A673 (cell line): ENCODE measurements at regions not wholly inside any gene's neighbourhood (a gene's known extent, or its start where the extent isn't known, plus 50 kb on each side); places are given as distances from the start of the nearest gene placed in this dataset.

Source experiments
- BruUV-seq: library from RNA; stranded (reverse); fragments of 400-500 nt; replicated peaks from 2 replicates; lab custom pipeline; 2021; lab: Mats Ljungman, UMichigan
- CTCF ChIA-PET: fragments of 300-600 bp; sonication (Branson Sonifier 250); formaldehyde crosslinking; loops from one replicate; lab custom pipeline; 2022; ENCODE audit warnings: antibody characterized with exemption; lab: Charles Lee
- POLR2A ChIA-PET: fragments of 300-600 bp; sonication (Branson Sonifier 250); formaldehyde crosslinking; loops from one replicate; lab custom pipeline; 2022; ENCODE audit warnings: antibody characterized with exemption; ENCODE audit not compliant: low non-redundant PET; lab: Charles Lee
- DNase-seq: peaks from one replicate; pipeline ENCODE4 v3.0.0-alpha.2; 2015; ENCODE audit warnings: low spot score
- H3K27ac ChIP-seq: fragments of 200-600 bp; sonication (generic); 2 replicates; pipeline ENCODE4 v1.5.1; 2016; ENCODE audit warnings: mixed run types, low read depth, mild to moderate bottlenecking, mixed read lengths, antibody characterized with exemption, low read length; ENCODE audit not compliant: poor library complexity, severe bottlenecking
- H3K27me3 ChIP-seq: fragments of 200-600 bp; sonication (generic); replicated peaks from 2 replicates; pipeline ENCODE4 v1.6.1; 2017; ENCODE audit warnings: mixed run types, low read depth, mild to moderate bottlenecking, mixed read lengths, antibody characterized with exemption, low read length; ENCODE audit not compliant: insufficient read depth, poor library complexity
- H3K36me3 ChIP-seq: fragments of 200-600 bp; sonication (generic); 2 replicates; pipeline ENCODE4 v1.6.1; 2016; ENCODE audit warnings: mixed run types, mild to moderate bottlenecking, mixed read lengths, antibody characterized with exemption, low read length; ENCODE audit not compliant: insufficient read depth, poor library complexity, severe bottlenecking
- H3K4me1 ChIP-seq: fragments of 200-600 bp; sonication (generic); 2 replicates; pipeline ENCODE4 v1.6.1; 2017; ENCODE audit warnings: mixed run types, mild to moderate bottlenecking, mixed read lengths, antibody characterized with exemption, low read length; ENCODE audit not compliant: insufficient read depth, poor library complexity, severe bottlenecking
- H3K4me3 ChIP-seq: fragments of 200-600 bp; sonication (generic); 2 replicates; pipeline ENCODE4 v1.5.1; 2016; ENCODE audit warnings: low read depth, mixed run types, mild to moderate bottlenecking, mixed read lengths, low read length; ENCODE audit not compliant: poor library complexity, severe bottlenecking
- H3K9me3 ChIP-seq: fragments of 200-600 bp; sonication (generic); 2 replicates; pipeline ENCODE4 v1.6.1; 2016; ENCODE audit warnings: mixed run types, low read depth, mild to moderate bottlenecking, mixed read lengths, antibody characterized with exemption, low read length; ENCODE audit not compliant: poor library complexity, severe bottlenecking
- EZH2 ChIP-seq: fragments of 200-600 bp; sonication (generic); IDR thresholded peaks from 2 replicates; pipeline ENCODE4 v1.6.1; 2017; ENCODE audit warnings: borderline replicate concordance, low read depth, mild to moderate bottlenecking, mixed read lengths, antibody characterized with exemption, low read length; ENCODE audit not compliant: poor library complexity, severe bottlenecking
- intact Hi-C: fragments of 100-400 bp; cut with micrococcal nuclease; formaldehyde crosslinking; loops from one replicate; pipeline ENCODE4 v1.10.0; 2022; ENCODE audit not compliant: unreplicated experiment
- TF ChIP-seq, protein P1 (sequence below): fragments of 300-800, 200-600 bp; sonication (generic); conservative IDR thresholded peaks from 2 replicates; pipeline ENCODE4 v1.5.1; 2017; ENCODE audit warnings: low read depth, mild to moderate bottlenecking, antibody characterized with exemption, low read length, moderate library complexity, mixed read lengths

DNA sequence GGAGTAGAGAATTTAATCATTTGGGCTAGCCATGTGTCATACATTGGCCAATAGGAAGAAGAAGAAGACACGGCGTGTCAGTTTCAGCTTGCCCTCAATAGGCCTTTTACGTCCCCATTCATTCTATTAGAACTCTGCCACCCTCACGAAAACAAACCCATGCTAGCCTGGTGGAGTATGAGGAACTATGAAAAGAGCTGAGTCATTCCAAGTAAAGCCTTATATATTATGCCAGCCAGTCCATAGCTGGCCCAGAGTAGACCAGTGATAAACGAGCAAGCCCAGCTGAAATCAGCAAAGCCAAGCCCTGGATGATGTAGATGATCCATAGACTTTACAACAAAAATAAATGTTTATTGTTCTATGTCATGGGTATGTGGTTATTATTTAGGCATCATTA lies 895.1 kb downstream of the TLE1 start:
- CTCF ChIA-PET: no interaction called here
- POLR2A ChIA-PET: no interaction called here
- no TSS peak for BruUV-seq
- DNase-seq: no peak
- Histone ChIP-seq H3K9me3 (no peaks in the 10 kb centered on the region), H3K4me3 (no peak overlapping the region), H3K27me3 (no peaks in the 10 kb centered on the region), H3K27ac (no peak overlapping the region), H3K36me3 (no peaks in the 10 kb centered on the region), H3K4me1 (peaks cover 20% of the 10 kb centered on the region)
- intact Hi-C loops: no loop called here
- TF ChIP-seq, protein P1, sequence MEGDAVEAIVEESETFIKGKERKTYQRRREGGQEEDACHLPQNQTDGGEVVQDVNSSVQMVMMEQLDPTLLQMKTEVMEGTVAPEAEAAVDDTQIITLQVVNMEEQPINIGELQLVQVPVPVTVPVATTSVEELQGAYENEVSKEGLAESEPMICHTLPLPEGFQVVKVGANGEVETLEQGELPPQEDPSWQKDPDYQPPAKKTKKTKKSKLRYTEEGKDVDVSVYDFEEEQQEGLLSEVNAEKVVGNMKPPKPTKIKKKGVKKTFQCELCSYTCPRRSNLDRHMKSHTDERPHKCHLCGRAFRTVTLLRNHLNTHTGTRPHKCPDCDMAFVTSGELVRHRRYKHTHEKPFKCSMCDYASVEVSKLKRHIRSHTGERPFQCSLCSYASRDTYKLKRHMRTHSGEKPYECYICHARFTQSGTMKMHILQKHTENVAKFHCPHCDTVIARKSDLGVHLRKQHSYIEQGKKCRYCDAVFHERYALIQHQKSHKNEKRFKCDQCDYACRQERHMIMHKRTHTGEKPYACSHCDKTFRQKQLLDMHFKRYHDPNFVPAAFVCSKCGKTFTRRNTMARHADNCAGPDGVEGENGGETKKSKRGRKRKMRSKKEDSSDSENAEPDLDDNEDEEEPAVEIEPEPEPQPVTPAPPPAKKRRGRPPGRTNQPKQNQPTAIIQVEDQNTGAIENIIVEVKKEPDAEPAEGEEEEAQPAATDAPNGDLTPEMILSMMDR: no peak
- no peak for TF ChIP-seq EZH2

DNA sequence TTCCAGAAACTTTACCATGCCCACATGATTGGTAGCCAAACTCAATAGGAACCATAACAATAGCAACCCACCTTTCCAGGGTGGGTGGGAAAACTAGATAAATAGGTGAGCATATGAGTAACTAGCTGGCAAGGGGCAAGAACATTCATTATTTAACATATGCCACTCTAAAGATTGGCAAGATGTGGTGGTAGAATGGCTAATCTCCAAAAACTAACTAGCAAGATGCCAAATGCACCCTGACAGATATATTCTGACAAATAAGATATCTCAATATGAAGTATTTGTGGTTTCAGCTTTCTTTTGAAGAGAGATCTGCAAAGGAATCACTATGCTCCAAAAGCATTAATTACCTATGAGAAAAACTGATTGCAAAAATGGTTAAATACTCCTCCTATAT lies 895.6 kb downstream of the TLE1 start:
- intact Hi-C loops: no loop called here
- TF ChIP-seq EZH2: no peak
- TF ChIP-seq, protein P1: no peak
- no TSS peak for BruUV-seq
- DNase-seq: no peak
- Histone ChIP-seq H3K36me3 (no peaks in the 10 kb centered on the region), H3K9me3 (no peaks in the 10 kb centered on the region), H3K4me3 (no peak overlapping the region), H3K27ac (no peak overlapping the region), H3K27me3 (no peaks in the 10 kb centered on the region), H3K4me1 (peaks cover 15% of the 10 kb centered on the region)
- POLR2A ChIA-PET: no interaction called here
- CTCF ChIA-PET: no interaction called here

DNA sequence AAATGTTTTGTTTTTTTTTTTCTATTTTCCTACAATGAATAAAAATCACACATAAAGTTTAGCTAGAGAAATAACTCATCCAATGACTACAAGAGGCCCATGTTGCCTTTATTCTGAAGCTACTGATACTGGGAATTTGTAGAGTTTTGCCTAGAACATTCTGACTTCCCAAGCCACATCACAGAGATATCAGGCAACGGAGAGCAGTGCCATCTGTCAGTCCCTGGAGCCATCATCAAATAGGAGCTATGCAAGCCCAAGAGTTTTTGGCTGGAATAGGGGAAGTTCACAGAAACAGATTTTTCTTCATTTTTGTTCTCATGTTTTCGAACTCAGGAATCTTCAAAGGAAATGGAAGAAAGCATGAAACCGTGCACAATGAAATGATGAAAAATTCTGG lies 896.6 kb downstream of the TLE1 start:
- Histone ChIP-seq H3K27ac (no peak overlapping the region), H3K9me3 (no peaks in the 10 kb centered on the region), H3K4me1 (peaks cover 7% of the 10 kb centered on the region), H3K4me3 (no peak overlapping the region), H3K27me3 (no peaks in the 10 kb centered on the region), H3K36me3 (no peaks in the 10 kb centered on the region)
- intact Hi-C loops: no loop called here
- POLR2A ChIA-PET: no interaction called here
- BruUV-seq: no TSS peak
- DNase-seq: no peak
- TF ChIP-seq, protein P1: no peak
- TF ChIP-seq EZH2: no peak
- CTCF ChIA-PET: no interaction called here
